WTC11 (cell line): ENCODE measurements at regions not wholly inside any gene's neighbourhood (a gene's known extent, or its start where the extent isn't known, plus 50 kb on each side); places are given as distances from the start of the nearest gene placed in this dataset.

Experiments used
- ATAC-seq: fragments of 200-7000 bp; cut with Tn5 transposase; 2 replicates; pipeline ENCODE4 v1.10.0; 2021; ENCODE audit warnings: mild to moderate bottlenecking, moderate library complexity
- CTCF ChIA-PET: fragments of 300-600 bp; sonication (Branson Sonifier 250); formaldehyde crosslinking; loops from one replicate; lab custom pipeline; 2021; ENCODE audit warnings: antibody characterized with exemption; lab: Charles Lee
- POLR2A ChIA-PET: fragments of 350-600 bp; sonication (Branson Sonifier 250); formaldehyde crosslinking; loops from one replicate; lab custom pipeline; 2021; ENCODE audit warnings: antibody characterized with exemption; lab: Charles Lee
- DNase-seq: peaks from one replicate; pipeline ENCODE4 v3.0.0; 2021; ENCODE audit warnings: low spot score
- H3K27ac Mint-ChIP-seq: 2 replicates; pipeline ENCODE4 v1.8.0; 2021; ENCODE audit warnings: mixed read lengths
- H3K27me3 Mint-ChIP-seq: 2 replicates; pipeline ENCODE4 v1.8.0; 2021; ENCODE audit warnings: low read depth, mild to moderate bottlenecking, moderate library complexity, mixed read lengths
- H3K36me3 Mint-ChIP-seq: 2 replicates; pipeline ENCODE4 v1.8.0; 2021; ENCODE audit warnings: mixed read lengths
- H3K4me1 Mint-ChIP-seq: 2 replicates; pipeline ENCODE4 v1.8.0; 2022; ENCODE audit warnings: mixed read lengths
- H3K4me3 Mint-ChIP-seq: 2 replicates; pipeline ENCODE4 v1.8.0; 2021; ENCODE audit warnings: mild to moderate bottlenecking, moderate library complexity, mixed read lengths
- H3K9me3 Mint-ChIP-seq: 2 replicates; pipeline ENCODE4 v1.8.0; 2021; ENCODE audit warnings: mixed read lengths
- ESRRA ChIP-seq: sonication (generic); formaldehyde crosslinking; IDR thresholded peaks from 2 replicates; pipeline ENCODE4 v1.8.1; 2022; ENCODE audit warnings: mild to moderate bottlenecking, missing genetic modification reagents, borderline replicate concordance
- FOXK1 ChIP-seq: sonication (generic); formaldehyde crosslinking; IDR thresholded peaks from 2 replicates; pipeline ENCODE4 v1.8.0; 2022; ENCODE audit warnings: mild to moderate bottlenecking, moderate library complexity, missing genetic modification reagents
- NR1H2 ChIP-seq: sonication (generic); formaldehyde crosslinking; IDR thresholded peaks from 2 replicates; pipeline ENCODE4 v1.9.0; 2021; ENCODE audit warnings: mild to moderate bottlenecking, moderate library complexity, missing genetic modification reagents
- OVOL2 ChIP-seq: fragments of 250-450 bp; sonication (Bioruptor Pico); IDR thresholded peaks from 2 replicates; pipeline ENCODE4 v1.9.0; 2021; ENCODE audit warnings: mild to moderate bottlenecking, borderline replicate concordance
- RELA ChIP-seq: sonication (generic); formaldehyde crosslinking; IDR thresholded peaks from 2 replicates; pipeline ENCODE4 v1.8.1; 2022; ENCODE audit warnings: missing genetic modification reagents, mild to moderate bottlenecking, borderline replicate concordance
- SMAD3 ChIP-seq: sonication (generic); formaldehyde crosslinking; IDR thresholded peaks from 2 replicates; pipeline ENCODE4 v1.8.0; 2022; ENCODE audit warnings: missing genetic modification reagents, mild to moderate bottlenecking, borderline replicate concordance
- TP53 ChIP-seq: sonication (generic); formaldehyde crosslinking; IDR thresholded peaks from 2 replicates; pipeline ENCODE4 v1.8.1; 2023; ENCODE audit warnings: mild to moderate bottlenecking, missing genetic modification reagents
- ZBTB21 ChIP-seq: sonication (generic); formaldehyde crosslinking; IDR thresholded peaks from 2 replicates; pipeline ENCODE4 v1.8.1; 2023; ENCODE audit warnings: mild to moderate bottlenecking, missing genetic modification reagents, borderline replicate concordance
- ZNF121 ChIP-seq: sonication (generic); formaldehyde crosslinking; IDR thresholded peaks from 2 replicates; pipeline ENCODE4 v1.8.0; 2023; ENCODE audit warnings: missing genetic modification reagents
- ZNF423 ChIP-seq: fragments of 250-450 bp; sonication (Bioruptor Pico); IDR thresholded peaks from 2 replicates; pipeline ENCODE4 v2.1.2; 2022; ENCODE audit warnings: mild to moderate bottlenecking, moderate library complexity
- TF ChIP-seq, protein P1 (sequence below): sonication (generic); formaldehyde crosslinking; IDR thresholded peaks from 2 replicates; pipeline ENCODE4 v1.8.1; 2023; ENCODE audit warnings: mild to moderate bottlenecking, missing genetic modification reagents, borderline replicate concordance
- TF ChIP-seq, protein P2 (sequence below): sonication (generic); formaldehyde crosslinking; IDR thresholded peaks from 2 replicates; pipeline ENCODE4 v1.8.0; 2022; ENCODE audit warnings: mild to moderate bottlenecking, missing genetic modification reagents
- TF ChIP-seq, protein P3 (sequence below): sonication (generic); formaldehyde crosslinking; IDR thresholded peaks from 2 replicates; pipeline ENCODE4 v1.8.1; 2023; ENCODE audit warnings: mild to moderate bottlenecking, missing genetic modification reagents
- TF ChIP-seq, protein P4 (sequence below): sonication (generic); formaldehyde crosslinking; IDR thresholded peaks from 2 replicates; pipeline ENCODE4 v1.8.1; 2022; ENCODE audit warnings: mild to moderate bottlenecking, missing genetic modification reagents, moderate library complexity, borderline replicate concordance
- TF ChIP-seq, protein P5 (sequence below): sonication (generic); formaldehyde crosslinking; IDR thresholded peaks from 2 replicates; pipeline ENCODE4 v1.8.0; 2023; ENCODE audit warnings: mild to moderate bottlenecking, missing genetic modification reagents
- TF ChIP-seq, protein P6 (sequence below): sonication (generic); formaldehyde crosslinking; IDR thresholded peaks from 2 replicates; pipeline ENCODE4 v1.8.0; 2023; ENCODE audit warnings: missing genetic modification reagents, mild to moderate bottlenecking, borderline replicate concordance
- TF ChIP-seq, protein P7 (sequence below): sonication (generic); formaldehyde crosslinking; IDR thresholded peaks from 2 replicates; pipeline ENCODE4 v1.8.0; 2022; ENCODE audit warnings: missing genetic modification reagents

DNA sequence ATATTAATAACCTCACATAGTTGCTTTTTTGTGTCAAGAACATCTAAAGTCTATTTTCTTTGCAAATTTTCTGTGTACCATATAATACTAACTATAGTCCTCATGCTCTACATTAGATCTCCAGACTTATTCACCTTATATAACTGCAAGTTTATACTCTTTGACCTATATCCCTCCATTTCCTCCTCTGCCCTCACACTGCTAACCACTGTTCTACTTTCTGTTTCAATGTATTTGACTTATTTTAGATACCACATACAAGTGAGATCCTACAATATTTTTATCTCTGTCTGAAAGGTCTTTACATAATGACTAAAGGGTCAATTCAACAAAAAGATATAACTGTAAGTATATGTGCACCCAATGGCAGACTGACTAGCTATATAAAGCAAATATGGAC is 789.7 kb upstream of the ZNF608 start:
- H3K4me1 Mint-ChIP-seq: peaks cover 6% of the 10 kb centered on the region; the same call in 1 of the 2 replicates
- no peaks in the 10 kb centered on the region for H3K27me3 Mint-ChIP-seq
- TF ChIP-seq, protein P1, sequence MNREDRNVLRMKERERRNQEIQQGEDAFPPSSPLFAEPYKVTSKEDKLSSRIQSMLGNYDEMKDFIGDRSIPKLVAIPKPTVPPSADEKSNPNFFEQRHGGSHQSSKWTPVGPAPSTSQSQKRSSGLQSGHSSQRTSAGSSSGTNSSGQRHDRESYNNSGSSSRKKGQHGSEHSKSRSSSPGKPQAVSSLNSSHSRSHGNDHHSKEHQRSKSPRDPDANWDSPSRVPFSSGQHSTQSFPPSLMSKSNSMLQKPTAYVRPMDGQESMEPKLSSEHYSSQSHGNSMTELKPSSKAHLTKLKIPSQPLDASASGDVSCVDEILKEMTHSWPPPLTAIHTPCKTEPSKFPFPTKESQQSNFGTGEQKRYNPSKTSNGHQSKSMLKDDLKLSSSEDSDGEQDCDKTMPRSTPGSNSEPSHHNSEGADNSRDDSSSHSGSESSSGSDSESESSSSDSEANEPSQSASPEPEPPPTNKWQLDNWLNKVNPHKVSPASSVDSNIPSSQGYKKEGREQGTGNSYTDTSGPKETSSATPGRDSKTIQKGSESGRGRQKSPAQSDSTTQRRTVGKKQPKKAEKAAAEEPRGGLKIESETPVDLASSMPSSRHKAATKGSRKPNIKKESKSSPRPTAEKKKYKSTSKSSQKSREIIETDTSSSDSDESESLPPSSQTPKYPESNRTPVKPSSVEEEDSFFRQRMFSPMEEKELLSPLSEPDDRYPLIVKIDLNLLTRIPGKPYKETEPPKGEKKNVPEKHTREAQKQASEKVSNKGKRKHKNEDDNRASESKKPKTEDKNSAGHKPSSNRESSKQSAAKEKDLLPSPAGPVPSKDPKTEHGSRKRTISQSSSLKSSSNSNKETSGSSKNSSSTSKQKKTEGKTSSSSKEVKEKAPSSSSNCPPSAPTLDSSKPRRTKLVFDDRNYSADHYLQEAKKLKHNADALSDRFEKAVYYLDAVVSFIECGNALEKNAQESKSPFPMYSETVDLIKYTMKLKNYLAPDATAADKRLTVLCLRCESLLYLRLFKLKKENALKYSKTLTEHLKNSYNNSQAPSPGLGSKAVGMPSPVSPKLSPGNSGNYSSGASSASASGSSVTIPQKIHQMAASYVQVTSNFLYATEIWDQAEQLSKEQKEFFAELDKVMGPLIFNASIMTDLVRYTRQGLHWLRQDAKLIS (CRISPR knock-in tag): no peak
- no peak for TF ChIP-seq FOXK1
- TF ChIP-seq ZNF121 (CRISPR knock-in tag): no peak
- TF ChIP-seq, protein P2, sequence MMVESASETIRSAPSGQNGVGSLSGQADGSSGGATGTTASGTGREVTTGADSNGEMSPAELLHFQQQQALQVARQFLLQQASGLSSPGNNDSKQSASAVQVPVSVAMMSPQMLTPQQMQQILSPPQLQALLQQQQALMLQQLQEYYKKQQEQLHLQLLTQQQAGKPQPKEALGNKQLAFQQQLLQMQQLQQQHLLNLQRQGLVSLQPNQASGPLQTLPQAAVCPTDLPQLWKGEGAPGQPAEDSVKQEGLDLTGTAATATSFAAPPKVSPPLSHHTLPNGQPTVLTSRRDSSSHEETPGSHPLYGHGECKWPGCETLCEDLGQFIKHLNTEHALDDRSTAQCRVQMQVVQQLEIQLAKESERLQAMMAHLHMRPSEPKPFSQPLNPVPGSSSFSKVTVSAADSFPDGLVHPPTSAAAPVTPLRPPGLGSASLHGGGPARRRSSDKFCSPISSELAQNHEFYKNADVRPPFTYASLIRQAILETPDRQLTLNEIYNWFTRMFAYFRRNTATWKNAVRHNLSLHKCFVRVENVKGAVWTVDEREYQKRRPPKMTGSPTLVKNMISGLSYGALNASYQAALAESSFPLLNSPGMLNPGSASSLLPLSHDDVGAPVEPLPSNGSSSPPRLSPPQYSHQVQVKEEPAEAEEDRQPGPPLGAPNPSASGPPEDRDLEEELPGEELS (CRISPR knock-in tag): no peak
- TF ChIP-seq, protein P3, sequence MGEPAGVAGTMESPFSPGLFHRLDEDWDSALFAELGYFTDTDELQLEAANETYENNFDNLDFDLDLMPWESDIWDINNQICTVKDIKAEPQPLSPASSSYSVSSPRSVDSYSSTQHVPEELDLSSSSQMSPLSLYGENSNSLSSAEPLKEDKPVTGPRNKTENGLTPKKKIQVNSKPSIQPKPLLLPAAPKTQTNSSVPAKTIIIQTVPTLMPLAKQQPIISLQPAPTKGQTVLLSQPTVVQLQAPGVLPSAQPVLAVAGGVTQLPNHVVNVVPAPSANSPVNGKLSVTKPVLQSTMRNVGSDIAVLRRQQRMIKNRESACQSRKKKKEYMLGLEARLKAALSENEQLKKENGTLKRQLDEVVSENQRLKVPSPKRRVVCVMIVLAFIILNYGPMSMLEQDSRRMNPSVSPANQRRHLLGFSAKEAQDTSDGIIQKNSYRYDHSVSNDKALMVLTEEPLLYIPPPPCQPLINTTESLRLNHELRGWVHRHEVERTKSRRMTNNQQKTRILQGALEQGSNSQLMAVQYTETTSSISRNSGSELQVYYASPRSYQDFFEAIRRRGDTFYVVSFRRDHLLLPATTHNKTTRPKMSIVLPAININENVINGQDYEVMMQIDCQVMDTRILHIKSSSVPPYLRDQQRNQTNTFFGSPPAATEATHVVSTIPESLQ (CRISPR knock-in tag): no peak
- no peak for TF ChIP-seq OVOL2
- no peak for TF ChIP-seq ZNF423 (CRISPR knock-in tag)
- TF ChIP-seq, protein P4, sequence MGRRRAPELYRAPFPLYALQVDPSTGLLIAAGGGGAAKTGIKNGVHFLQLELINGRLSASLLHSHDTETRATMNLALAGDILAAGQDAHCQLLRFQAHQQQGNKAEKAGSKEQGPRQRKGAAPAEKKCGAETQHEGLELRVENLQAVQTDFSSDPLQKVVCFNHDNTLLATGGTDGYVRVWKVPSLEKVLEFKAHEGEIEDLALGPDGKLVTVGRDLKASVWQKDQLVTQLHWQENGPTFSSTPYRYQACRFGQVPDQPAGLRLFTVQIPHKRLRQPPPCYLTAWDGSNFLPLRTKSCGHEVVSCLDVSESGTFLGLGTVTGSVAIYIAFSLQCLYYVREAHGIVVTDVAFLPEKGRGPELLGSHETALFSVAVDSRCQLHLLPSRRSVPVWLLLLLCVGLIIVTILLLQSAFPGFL (CRISPR knock-in tag): no peak
- TF ChIP-seq, protein P5, sequence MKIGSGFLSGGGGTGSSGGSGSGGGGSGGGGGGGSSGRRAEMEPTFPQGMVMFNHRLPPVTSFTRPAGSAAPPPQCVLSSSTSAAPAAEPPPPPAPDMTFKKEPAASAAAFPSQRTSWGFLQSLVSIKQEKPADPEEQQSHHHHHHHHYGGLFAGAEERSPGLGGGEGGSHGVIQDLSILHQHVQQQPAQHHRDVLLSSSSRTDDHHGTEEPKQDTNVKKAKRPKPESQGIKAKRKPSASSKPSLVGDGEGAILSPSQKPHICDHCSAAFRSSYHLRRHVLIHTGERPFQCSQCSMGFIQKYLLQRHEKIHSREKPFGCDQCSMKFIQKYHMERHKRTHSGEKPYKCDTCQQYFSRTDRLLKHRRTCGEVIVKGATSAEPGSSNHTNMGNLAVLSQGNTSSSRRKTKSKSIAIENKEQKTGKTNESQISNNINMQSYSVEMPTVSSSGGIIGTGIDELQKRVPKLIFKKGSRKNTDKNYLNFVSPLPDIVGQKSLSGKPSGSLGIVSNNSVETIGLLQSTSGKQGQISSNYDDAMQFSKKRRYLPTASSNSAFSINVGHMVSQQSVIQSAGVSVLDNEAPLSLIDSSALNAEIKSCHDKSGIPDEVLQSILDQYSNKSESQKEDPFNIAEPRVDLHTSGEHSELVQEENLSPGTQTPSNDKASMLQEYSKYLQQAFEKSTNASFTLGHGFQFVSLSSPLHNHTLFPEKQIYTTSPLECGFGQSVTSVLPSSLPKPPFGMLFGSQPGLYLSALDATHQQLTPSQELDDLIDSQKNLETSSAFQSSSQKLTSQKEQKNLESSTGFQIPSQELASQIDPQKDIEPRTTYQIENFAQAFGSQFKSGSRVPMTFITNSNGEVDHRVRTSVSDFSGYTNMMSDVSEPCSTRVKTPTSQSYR (CRISPR knock-in tag): no peak
- no peak for TF ChIP-seq RELA (CRISPR knock-in tag)
- TF ChIP-seq SMAD3 (CRISPR knock-in tag): no peak
- TF ChIP-seq ZBTB21: no peak
- TF ChIP-seq ESRRA (CRISPR knock-in tag): no peak
- no peak for TF ChIP-seq TP53
- TF ChIP-seq, protein P6, sequence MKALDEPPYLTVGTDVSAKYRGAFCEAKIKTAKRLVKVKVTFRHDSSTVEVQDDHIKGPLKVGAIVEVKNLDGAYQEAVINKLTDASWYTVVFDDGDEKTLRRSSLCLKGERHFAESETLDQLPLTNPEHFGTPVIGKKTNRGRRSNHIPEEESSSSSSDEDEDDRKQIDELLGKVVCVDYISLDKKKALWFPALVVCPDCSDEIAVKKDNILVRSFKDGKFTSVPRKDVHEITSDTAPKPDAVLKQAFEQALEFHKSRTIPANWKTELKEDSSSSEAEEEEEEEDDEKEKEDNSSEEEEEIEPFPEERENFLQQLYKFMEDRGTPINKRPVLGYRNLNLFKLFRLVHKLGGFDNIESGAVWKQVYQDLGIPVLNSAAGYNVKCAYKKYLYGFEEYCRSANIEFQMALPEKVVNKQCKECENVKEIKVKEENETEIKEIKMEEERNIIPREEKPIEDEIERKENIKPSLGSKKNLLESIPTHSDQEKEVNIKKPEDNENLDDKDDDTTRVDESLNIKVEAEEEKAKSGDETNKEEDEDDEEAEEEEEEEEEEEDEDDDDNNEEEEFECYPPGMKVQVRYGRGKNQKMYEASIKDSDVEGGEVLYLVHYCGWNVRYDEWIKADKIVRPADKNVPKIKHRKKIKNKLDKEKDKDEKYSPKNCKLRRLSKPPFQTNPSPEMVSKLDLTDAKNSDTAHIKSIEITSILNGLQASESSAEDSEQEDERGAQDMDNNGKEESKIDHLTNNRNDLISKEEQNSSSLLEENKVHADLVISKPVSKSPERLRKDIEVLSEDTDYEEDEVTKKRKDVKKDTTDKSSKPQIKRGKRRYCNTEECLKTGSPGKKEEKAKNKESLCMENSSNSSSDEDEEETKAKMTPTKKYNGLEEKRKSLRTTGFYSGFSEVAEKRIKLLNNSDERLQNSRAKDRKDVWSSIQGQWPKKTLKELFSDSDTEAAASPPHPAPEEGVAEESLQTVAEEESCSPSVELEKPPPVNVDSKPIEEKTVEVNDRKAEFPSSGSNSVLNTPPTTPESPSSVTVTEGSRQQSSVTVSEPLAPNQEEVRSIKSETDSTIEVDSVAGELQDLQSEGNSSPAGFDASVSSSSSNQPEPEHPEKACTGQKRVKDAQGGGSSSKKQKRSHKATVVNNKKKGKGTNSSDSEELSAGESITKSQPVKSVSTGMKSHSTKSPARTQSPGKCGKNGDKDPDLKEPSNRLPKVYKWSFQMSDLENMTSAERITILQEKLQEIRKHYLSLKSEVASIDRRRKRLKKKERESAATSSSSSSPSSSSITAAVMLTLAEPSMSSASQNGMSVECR: no peak
- TF ChIP-seq, protein P7, sequence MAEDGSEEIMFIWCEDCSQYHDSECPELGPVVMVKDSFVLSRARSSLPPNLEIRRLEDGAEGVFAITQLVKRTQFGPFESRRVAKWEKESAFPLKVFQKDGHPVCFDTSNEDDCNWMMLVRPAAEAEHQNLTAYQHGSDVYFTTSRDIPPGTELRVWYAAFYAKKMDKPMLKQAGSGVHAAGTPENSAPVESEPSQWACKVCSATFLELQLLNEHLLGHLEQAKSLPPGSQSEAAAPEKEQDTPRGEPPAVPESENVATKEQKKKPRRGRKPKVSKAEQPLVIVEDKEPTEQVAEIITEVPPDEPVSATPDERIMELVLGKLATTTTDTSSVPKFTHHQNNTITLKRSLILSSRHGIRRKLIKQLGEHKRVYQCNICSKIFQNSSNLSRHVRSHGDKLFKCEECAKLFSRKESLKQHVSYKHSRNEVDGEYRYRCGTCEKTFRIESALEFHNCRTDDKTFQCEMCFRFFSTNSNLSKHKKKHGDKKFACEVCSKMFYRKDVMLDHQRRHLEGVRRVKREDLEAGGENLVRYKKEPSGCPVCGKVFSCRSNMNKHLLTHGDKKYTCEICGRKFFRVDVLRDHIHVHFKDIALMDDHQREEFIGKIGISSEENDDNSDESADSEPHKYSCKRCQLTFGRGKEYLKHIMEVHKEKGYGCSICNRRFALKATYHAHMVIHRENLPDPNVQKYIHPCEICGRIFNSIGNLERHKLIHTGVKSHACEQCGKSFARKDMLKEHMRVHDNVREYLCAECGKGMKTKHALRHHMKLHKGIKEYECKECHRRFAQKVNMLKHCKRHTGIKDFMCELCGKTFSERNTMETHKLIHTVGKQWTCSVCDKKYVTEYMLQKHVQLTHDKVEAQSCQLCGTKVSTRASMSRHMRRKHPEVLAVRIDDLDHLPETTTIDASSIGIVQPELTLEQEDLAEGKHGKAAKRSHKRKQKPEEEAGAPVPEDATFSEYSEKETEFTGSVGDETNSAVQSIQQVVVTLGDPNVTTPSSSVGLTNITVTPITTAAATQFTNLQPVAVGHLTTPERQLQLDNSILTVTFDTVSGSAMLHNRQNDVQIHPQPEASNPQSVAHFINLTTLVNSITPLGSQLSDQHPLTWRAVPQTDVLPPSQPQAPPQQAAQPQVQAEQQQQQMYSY: no peak
- TF ChIP-seq NR1H2 (CRISPR knock-in tag): no peak
- DNase-seq (no peak), ATAC-seq (no peak)
- no peak overlapping the region for H3K27ac Mint-ChIP-seq
- CTCF ChIA-PET: no interaction called here
- POLR2A ChIA-PET: no interaction called here
- H3K36me3 Mint-ChIP-seq: peaks cover 35% of the 10 kb centered on the region
- no peak overlapping the region for H3K4me3 Mint-ChIP-seq
- peaks cover 31% of the 10 kb centered on the region for H3K9me3 Mint-ChIP-seq
